Panc1 (cell line): ENCODE measurements at regions not wholly inside any gene's neighbourhood (a gene's known extent, or its start where the extent isn't known, plus 50 kb on each side); places are given as distances from the start of the nearest gene placed in this dataset.

Experiments used
- ATAC-seq: fragments of 200-7000 bp; cut with Tn5 transposase; 2 replicates; pipeline ENCODE4 v1.9.1; 2020; ENCODE audit warnings: mild to moderate bottlenecking, moderate library complexity
- BruUV-seq: library from RNA; stranded (reverse); fragments of 400-500 nt; replicated peaks from 2 replicates; lab custom pipeline; 2021; lab: Mats Ljungman, UMichigan
- CTCF ChIA-PET: fragments of 300-600 bp; sonication (Branson Sonifier 250); formaldehyde crosslinking; loops from one replicate; lab custom pipeline; 2022; ENCODE audit warnings: antibody characterized with exemption; lab: Charles Lee
- POLR2A ChIA-PET: fragments of 300-600 bp; sonication (Branson Sonifier 250); formaldehyde crosslinking; loops from one replicate; lab custom pipeline; 2022; ENCODE audit warnings: antibody characterized with exemption; lab: Charles Lee
- DNase-seq: peaks from one replicate; pipeline ENCODE4 v3.0.0-alpha.2; 2010; ENCODE audit warnings: low read depth, low spot score
- H3K27ac ChIP-seq: 2 replicates; pipeline ENCODE4 v1.5.1; 2011; ENCODE audit warnings: mild to moderate bottlenecking, low read length, inconsistent platforms
- H3K27me3 ChIP-seq: fragments of 200-500 bp; sonication (Bioruptor generic); 2 replicates; pipeline ENCODE4 v1.6.0; 2014; ENCODE audit warnings: low read length, inconsistent platforms; ENCODE audit not compliant: control insufficient read depth, insufficient read depth
- H3K36me3 ChIP-seq: fragments of 200-500 bp; sonication (Bioruptor generic); 2 replicates; pipeline ENCODE4 v1.5.1; 2014; ENCODE audit warnings: inconsistent platforms, mild to moderate bottlenecking, low read length, moderate library complexity; ENCODE audit not compliant: control insufficient read depth, insufficient read depth
- H3K4me1 ChIP-seq: 2 replicates; pipeline ENCODE4 v1.5.1; 2011; ENCODE audit warnings: inconsistent platforms, mild to moderate bottlenecking, low read length, moderate library complexity; ENCODE audit not compliant: control insufficient read depth, insufficient read depth
- H3K4me3 ChIP-seq, 2 experiments: 2 replicates each; pipeline ENCODE4 v1.5.1; 2011 to 2012; ENCODE audit warnings: low read depth in 2 of 2, low read length in 2 of 2, mild to moderate bottlenecking in 2 of 2, inconsistent platforms in 1 of 2, moderate library complexity in 1 of 2
- H3K9me3 ChIP-seq: fragments of 200-500 bp; sonication (Bioruptor generic); 2 replicates; pipeline ENCODE4 v1.5.1; 2014; ENCODE audit warnings: low read depth, mild to moderate bottlenecking, inconsistent platforms, low read length, moderate library complexity; ENCODE audit not compliant: control insufficient read depth, insufficient read depth
- POLR2AphosphoS5 ChIP-seq: IDR thresholded peaks from 2 replicates; pipeline ENCODE4 v1.6.1; 2012; ENCODE audit warnings: mild to moderate bottlenecking, low read depth, low read length, moderate library complexity
- SIN3A ChIP-seq: IDR thresholded peaks from 2 replicates; pipeline ENCODE4 v1.6.1; 2012; ENCODE audit warnings: low read depth, mild to moderate bottlenecking, low read length, moderate library complexity, borderline replicate concordance; ENCODE audit not compliant: insufficient read depth
- TCF7L2 ChIP-seq: IDR thresholded peaks from 2 replicates; pipeline ENCODE4 v1.6.1; 2011; ENCODE audit warnings: mild to moderate bottlenecking, low read depth, low read length, inconsistent platforms
- in situ Hi-C: cut with HindIII; loops from 2 replicates; pipeline ENCODE4 v1.10.0; 2016; ENCODE audit warnings: low sequenced_read_pairs, low pct_unique_long_range_greater_than_20kb
- intact Hi-C: fragments of 100-400 bp; cut with micrococcal nuclease; formaldehyde crosslinking; loops from one replicate; pipeline ENCODE4 v1.10.0; 2022; ENCODE audit not compliant: unreplicated experiment
- TF ChIP-seq, protein P1 (sequence below), 2 experiments: IDR thresholded peaks; 2 replicates each; pipeline ENCODE4 v1.6.1; 2011 to 2012; ENCODE audit warnings: low read depth in 2 of 2, control low read depth in 1 of 2, low read length in 1 of 2, mild to moderate bottlenecking in 1 of 2, moderate library complexity in 1 of 2; ENCODE audit not compliant: insufficient read depth in 1 of 2
- TF ChIP-seq, protein P2 (sequence below): fragments of 450-650 bp; IDR thresholded peaks from 2 replicates; pipeline ENCODE4 v1.5.1; 2017; ENCODE audit warnings: mild to moderate bottlenecking

DNA sequence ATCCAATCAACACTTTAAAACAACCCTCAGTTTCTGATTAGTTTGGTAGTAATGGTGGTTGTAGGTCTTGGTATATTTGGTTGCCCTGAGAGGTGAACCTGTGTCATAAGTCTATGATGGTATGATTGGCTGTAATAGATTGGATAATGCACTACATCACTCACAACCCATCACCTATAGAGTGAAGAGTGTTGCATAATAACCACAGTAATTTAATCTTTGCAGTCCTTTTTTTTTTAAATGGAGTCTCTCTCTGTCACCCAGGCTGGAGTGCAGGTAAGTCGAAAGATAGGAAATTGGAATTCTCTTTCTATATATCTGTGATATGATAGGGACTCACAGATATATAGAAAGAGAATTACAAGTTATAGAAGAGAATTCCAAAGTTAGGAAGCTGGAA is 133.4 kb upstream of the PGR start:
- in situ Hi-C loops: no loop called here
- no peak for ATAC-seq
- CTCF ChIA-PET: no interaction called here

DNA sequence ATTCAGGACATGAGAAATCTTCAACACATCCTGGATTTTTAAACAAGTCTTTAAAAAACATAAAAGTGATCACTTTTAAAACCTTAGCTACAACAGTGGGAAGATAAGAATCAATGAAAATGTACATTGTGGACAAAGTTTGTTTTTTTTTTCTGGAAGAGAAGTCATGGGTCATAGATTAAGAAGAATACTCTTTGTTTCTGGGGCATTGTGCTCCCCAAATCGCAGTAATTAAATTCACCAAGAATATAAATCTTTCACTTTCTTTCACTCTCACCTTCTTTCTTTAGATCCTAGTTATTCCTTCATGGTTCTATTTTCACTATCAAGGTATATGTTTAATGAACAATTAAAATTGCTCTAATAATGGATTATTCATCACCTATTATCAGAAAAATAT is 132.6 kb upstream of the PGR start:
- intact Hi-C loops: no loop called here
- no TSS peak for BruUV-seq
- H3K36me3 ChIP-seq: no peaks in the 10 kb centered on the region
- no peaks in the 10 kb centered on the region for H3K4me1 ChIP-seq
- ChIA-PET CTCF (no interaction called here), POLR2A (no interaction called here)
- no peak overlapping the region for H3K4me3 ChIP-seq
- H3K27me3 ChIP-seq: no peaks in the 10 kb centered on the region; the same call in 1 of the 2 replicates
- no peak overlapping the region for H3K27ac ChIP-seq
- in situ Hi-C loops: no loop called here
- no peaks in the 10 kb centered on the region for H3K9me3 ChIP-seq
- DNase-seq (no peak), ATAC-seq (no peak)
- TF ChIP-seq POLR2AphosphoS5: no peak
- TF ChIP-seq TCF7L2: no peak
- TF ChIP-seq, protein P1, sequence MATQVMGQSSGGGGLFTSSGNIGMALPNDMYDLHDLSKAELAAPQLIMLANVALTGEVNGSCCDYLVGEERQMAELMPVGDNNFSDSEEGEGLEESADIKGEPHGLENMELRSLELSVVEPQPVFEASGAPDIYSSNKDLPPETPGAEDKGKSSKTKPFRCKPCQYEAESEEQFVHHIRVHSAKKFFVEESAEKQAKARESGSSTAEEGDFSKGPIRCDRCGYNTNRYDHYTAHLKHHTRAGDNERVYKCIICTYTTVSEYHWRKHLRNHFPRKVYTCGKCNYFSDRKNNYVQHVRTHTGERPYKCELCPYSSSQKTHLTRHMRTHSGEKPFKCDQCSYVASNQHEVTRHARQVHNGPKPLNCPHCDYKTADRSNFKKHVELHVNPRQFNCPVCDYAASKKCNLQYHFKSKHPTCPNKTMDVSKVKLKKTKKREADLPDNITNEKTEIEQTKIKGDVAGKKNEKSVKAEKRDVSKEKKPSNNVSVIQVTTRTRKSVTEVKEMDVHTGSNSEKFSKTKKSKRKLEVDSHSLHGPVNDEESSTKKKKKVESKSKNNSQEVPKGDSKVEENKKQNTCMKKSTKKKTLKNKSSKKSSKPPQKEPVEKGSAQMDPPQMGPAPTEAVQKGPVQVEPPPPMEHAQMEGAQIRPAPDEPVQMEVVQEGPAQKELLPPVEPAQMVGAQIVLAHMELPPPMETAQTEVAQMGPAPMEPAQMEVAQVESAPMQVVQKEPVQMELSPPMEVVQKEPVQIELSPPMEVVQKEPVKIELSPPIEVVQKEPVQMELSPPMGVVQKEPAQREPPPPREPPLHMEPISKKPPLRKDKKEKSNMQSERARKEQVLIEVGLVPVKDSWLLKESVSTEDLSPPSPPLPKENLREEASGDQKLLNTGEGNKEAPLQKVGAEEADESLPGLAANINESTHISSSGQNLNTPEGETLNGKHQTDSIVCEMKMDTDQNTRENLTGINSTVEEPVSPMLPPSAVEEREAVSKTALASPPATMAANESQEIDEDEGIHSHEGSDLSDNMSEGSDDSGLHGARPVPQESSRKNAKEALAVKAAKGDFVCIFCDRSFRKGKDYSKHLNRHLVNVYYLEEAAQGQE (IDR thresholded peaks at IDR 0.05; ENCODE audit: insufficient read depth in 1 of 2, low read depth in 2 of 2, low read length in 1 of 2): no peak
- TF ChIP-seq, protein P2, sequence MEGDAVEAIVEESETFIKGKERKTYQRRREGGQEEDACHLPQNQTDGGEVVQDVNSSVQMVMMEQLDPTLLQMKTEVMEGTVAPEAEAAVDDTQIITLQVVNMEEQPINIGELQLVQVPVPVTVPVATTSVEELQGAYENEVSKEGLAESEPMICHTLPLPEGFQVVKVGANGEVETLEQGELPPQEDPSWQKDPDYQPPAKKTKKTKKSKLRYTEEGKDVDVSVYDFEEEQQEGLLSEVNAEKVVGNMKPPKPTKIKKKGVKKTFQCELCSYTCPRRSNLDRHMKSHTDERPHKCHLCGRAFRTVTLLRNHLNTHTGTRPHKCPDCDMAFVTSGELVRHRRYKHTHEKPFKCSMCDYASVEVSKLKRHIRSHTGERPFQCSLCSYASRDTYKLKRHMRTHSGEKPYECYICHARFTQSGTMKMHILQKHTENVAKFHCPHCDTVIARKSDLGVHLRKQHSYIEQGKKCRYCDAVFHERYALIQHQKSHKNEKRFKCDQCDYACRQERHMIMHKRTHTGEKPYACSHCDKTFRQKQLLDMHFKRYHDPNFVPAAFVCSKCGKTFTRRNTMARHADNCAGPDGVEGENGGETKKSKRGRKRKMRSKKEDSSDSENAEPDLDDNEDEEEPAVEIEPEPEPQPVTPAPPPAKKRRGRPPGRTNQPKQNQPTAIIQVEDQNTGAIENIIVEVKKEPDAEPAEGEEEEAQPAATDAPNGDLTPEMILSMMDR: no peak
- TF ChIP-seq SIN3A: no peak

More for the DNA sequence above, 133.4 kb upstream of the PGR start:
- H3K36me3 ChIP-seq: no peaks in the 10 kb centered on the region
- TF ChIP-seq POLR2AphosphoS5 (no peak), TCF7L2 (no peak), SIN3A (no peak)
- TF ChIP-seq, protein P1 (IDR thresholded peaks at IDR 0.05; ENCODE audit: insufficient read depth in 1 of 2, low read depth in 2 of 2, low read length in 1 of 2): no peak
- TF ChIP-seq, protein P2: no peak
- H3K27me3 ChIP-seq: no peaks in the 10 kb centered on the region; the same call in 1 of the 2 replicates
- BruUV-seq: no TSS peak
- no peak for DNase-seq
- no peak overlapping the region for H3K27ac ChIP-seq
- no peak overlapping the region for H3K4me3 ChIP-seq
- intact Hi-C loops: no loop called here
- POLR2A ChIA-PET: no interaction called here
- no peaks in the 10 kb centered on the region for H3K4me1 ChIP-seq
- H3K9me3 ChIP-seq: no peaks in the 10 kb centered on the region
